Muscle of back (tissue), 3 donors: ENCODE measurements at regions not wholly inside any gene's neighbourhood (a gene's known extent, or its start where the extent isn't known, plus 50 kb on each side); places are given as distances from the start of the nearest gene placed in this dataset.
"Not testable (repeated sequence)": the region's sequence is repeated elsewhere in the genome, so short reads cannot be mapped to it uniquely, and the experiment has no call there.

ENCODE experiments used
- DNase-seq, 3 donors: peaks; one replicate each; pipeline versions ENCODE4 v3.0.0 to v3.0.0-alpha.2; 2013

- DNase-seq: no peak
Observed at GRCh38 chr1:214143006-214143992, 137.7 kb upstream of the SMYD2 start.

GRCh38 chr1:214144521-214144920, 136.4 kb upstream of the SMYD2 start:
- not testable (repeated sequence) for DNase-seq

GRCh38 chr1:214146523-214146922, 134.4 kb upstream of the SMYD2 start:
- DNase-seq: no peak

GRCh38 chr1:214154596-214155292, 126.2 kb upstream of the SMYD2 start:
- DNase-seq: no peak

GRCh38 chr1:214155987-214156625, 124.9 kb upstream of the SMYD2 start:
- DNase-seq: no peak

- no peak for DNase-seq
Observed at GRCh38 chr1:214164173-214164572, 116.8 kb upstream of the SMYD2 start.

- DNase-seq: no peak
Observed at GRCh38 chr1:214165850-214166374, 115.0 kb upstream of the SMYD2 start.

- no peak for DNase-seq
Observed at GRCh38 chr1:214174508-214175199, 106.3 kb upstream of the SMYD2 start.

GRCh38 chr1:214178102-214178501, 102.9 kb upstream of the SMYD2 start:
- no peak for DNase-seq

- no peak for DNase-seq
Observed at GRCh38 chr1:214184992-214185391, 96.0 kb upstream of the SMYD2 start.

GRCh38 chr1:214186103-214186824, 94.7 kb upstream of the SMYD2 start:
- no peak for DNase-seq

GRCh38 chr1:214187121-214187900, 93.6 kb upstream of the SMYD2 start:
- peak in 2 of 3 donors; percentile 9 to 40 for DNase-seq

GRCh38 chr1:214187933-214188332, 93.0 kb upstream of the SMYD2 start:
- DNase-seq: no peak

- DNase-seq: no peak
Observed at GRCh38 chr1:214188835-214189234, 92.1 kb upstream of the SMYD2 start.

GRCh38 chr1:214192825-214193643, 87.9 kb upstream of the SMYD2 start:
- no peak for DNase-seq

GRCh38 chr1:214193691-214194090, 87.3 kb upstream of the SMYD2 start:
- DNase-seq: no peak

GRCh38 chr1:214198571-214198970, 82.4 kb upstream of the SMYD2 start:
- DNase-seq: no peak

- no peak for DNase-seq
Observed at GRCh38 chr1:214199585-214199984, 81.4 kb upstream of the SMYD2 start.

- DNase-seq: no peak
Observed at GRCh38 chr1:214202992-214203391, 78.0 kb upstream of the SMYD2 start.
